Stromal cell of bone marrow (primary cell): ENCODE measurements at regions not wholly inside any gene's neighbourhood (a gene's known extent, or its start where the extent isn't known, plus 50 kb on each side); places are given as distances from the start of the nearest gene placed in this dataset.
"Not testable (repeated sequence)": the region's sequence is repeated elsewhere in the genome, so short reads cannot be mapped to it uniquely, and the experiment has no call there.

Experiments used
- DNase-seq: peaks from one replicate; pipeline ENCODE4 v3.0.0-alpha.2; 2012; ENCODE audit warnings: low read depth

- DNase-seq, result no peak
Observed at GRCh38 chr14:98194821-98195220, 1077.2 kb downstream of the BCL11B start.

- no peak for DNase-seq
Observed at GRCh38 chr14:98195256-98195655, 1076.7 kb downstream of the BCL11B start.

- no peak for DNase-seq
Observed at GRCh38 chr14:98197933-98198332, 1074.1 kb downstream of the BCL11B start.

GRCh38 chr14:98198385-98198784 is 1073.6 kb downstream of the BCL11B start:
- no peak for DNase-seq

GRCh38 chr14:98200601-98201000 is 1071.4 kb downstream of the BCL11B start:
- DNase-seq, result no peak

- no peak for DNase-seq
Observed at GRCh38 chr14:98203421-98203820, 1068.6 kb downstream of the BCL11B start.

- no peak for DNase-seq
Observed at GRCh38 chr14:98204139-98204538, 1067.9 kb downstream of the BCL11B start.

GRCh38 chr14:98207415-98207814 is 1064.6 kb downstream of the BCL11B start:
- DNase-seq, result no peak

- DNase-seq, result no peak
Observed at GRCh38 chr14:98208211-98208611, 1063.8 kb downstream of the BCL11B start.

GRCh38 chr14:98208943-98209342 is 1063.1 kb downstream of the BCL11B start:
- DNase-seq, result no peak

- DNase-seq, result no peak
Observed at GRCh38 chr14:98210045-98210672, 1061.8 kb downstream of the BCL11B start.

- DNase-seq, result no peak
Observed at GRCh38 chr14:98217530-98217929, 1054.5 kb downstream of the BCL11B start.

- DNase-seq, result no peak
Observed at GRCh38 chr14:98218218-98218617, 1053.8 kb downstream of the BCL11B start.

GRCh38 chr14:98219638-98220037 is 1052.4 kb downstream of the BCL11B start:
- DNase-seq, result no peak

GRCh38 chr14:98223106-98223505 is 1048.9 kb downstream of the BCL11B start:
- no peak for DNase-seq

GRCh38 chr14:98223710-98224109 is 1048.3 kb downstream of the BCL11B start:
- DNase-seq, result not testable (repeated sequence)

- no peak for DNase-seq
Observed at GRCh38 chr14:98226411-98226810, 1045.6 kb downstream of the BCL11B start.

GRCh38 chr14:98227000-98227726 is 1044.8 kb downstream of the BCL11B start:
- DNase-seq, result no peak

GRCh38 chr14:98227727-98228111 is 1044.3 kb downstream of the BCL11B start:
- DNase-seq, result no peak

- DNase-seq, result no peak
Observed at GRCh38 chr14:98229656-98230366, 1042.2 kb downstream of the BCL11B start.

- DNase-seq, result no peak
Observed at GRCh38 chr14:98230411-98230810, 1041.6 kb downstream of the BCL11B start.

- DNase-seq, result no peak
Observed at GRCh38 chr14:98231210-98231609, 1040.8 kb downstream of the BCL11B start.

- DNase-seq, result no peak
Observed at GRCh38 chr14:98233656-98234055, 1038.3 kb downstream of the BCL11B start.
